ENCODE measurements at regions not wholly inside any gene's neighbourhood (a gene's known extent, or its start where the extent isn't known, plus 50 kb on each side); places are given as distances from the start of the nearest gene placed in this dataset.
A peak's percentile ranks its signal among the peaks of the same experiment; 100 is the strongest.

- peaks cover 0 to 3% of the 10 kb centered on the region in 2 experiments; a peak in 1 of 4 replicates for H3K9me3 ChIP-seq (ENCODE audit: insufficient read depth in 2 of 2, low read depth in 1 of 2, low read length in 1 of 2)
- H3K56ac ChIP-seq (replicated peaks; ENCODE audit: insufficient read length, low read depth, low read length): no peak overlapping the region
- H3K23me2 ChIP-seq (ENCODE audit: low read depth, low read length): no peaks in the 10 kb centered on the region
- H2AK5ac ChIP-seq (ENCODE audit: low read depth, low read length): no peak overlapping the region
- no peak overlapping the region for H2BK120ac ChIP-seq (replicated peaks; ENCODE audit: low read depth, low read length)
- H4K5ac ChIP-seq (ENCODE audit: insufficient read length, low read depth, low read length): no peak overlapping the region
- H3K4me2 ChIP-seq (ENCODE audit: insufficient read depth in 1 of 2, low read depth in 2 of 2, low read length in 2 of 2): no peak overlapping the region
- ChIA-PET CTCF (ENCODE audit: partially characterized antibody) (interaction anchor here (0.7 to 3.6 kb wide), 5 partner anchors 12 to 148 kb away, joined by 3 to 25 read pairs (median 7); no protein-coding TSS in a partner anchor), POLR2A (ENCODE audit: partially characterized antibody) (no interaction called here)
- no peak overlapping the region for H3K18ac ChIP-seq (ENCODE audit: extremely low read depth, low read length)
- H3K79me1 ChIP-seq (ENCODE audit: low read depth, low read length): no peaks in the 10 kb centered on the region
- H2BK15ac ChIP-seq (ENCODE audit: low read length): no peak overlapping the region
- H3K79me2 ChIP-seq (ENCODE audit: control insufficient read depth in 1 of 2, insufficient read depth in 2 of 2, low read length in 2 of 2): no peaks in the 10 kb centered on the region
- no peak overlapping the region for H4K8ac ChIP-seq (ENCODE audit: extremely low read depth, insufficient read depth, low read length)
- no peak overlapping the region for H2BK12ac ChIP-seq (ENCODE audit: low read depth, low read length)
- no peak overlapping the region for H4K91ac ChIP-seq (replicated peaks; ENCODE audit: insufficient read length, low read length)
- no peak overlapping the region for H2BK20ac ChIP-seq (ENCODE audit: low read length)
- no peak for DNase-seq (ENCODE audit: low read depth in 1 of 2, low spot score in 2 of 2)
- peak overlapping the region in 1 of 4 experiments; percentile 21; a peak in 1 of 7 replicates for H3K9ac ChIP-seq (replicated peaks in 1 of 4; ENCODE audit: extremely low read depth in 1 of 4, low read depth in 3 of 4, low read length in 3 of 4)
- no peaks in the 10 kb centered on the region for H3K36me3 ChIP-seq (ENCODE audit: control insufficient read depth in 2 of 4, insufficient read depth in 4 of 4, low read length in 3 of 4)
- no peaks in the 10 kb centered on the region; a peak in 1 of 7 replicates for H3K4me1 ChIP-seq (replicated peaks in 1 of 4; ENCODE audit: control insufficient read depth in 3 of 4, insufficient read depth in 4 of 4, low read length in 3 of 4)
- no peak overlapping the region for H3K23ac ChIP-seq (ENCODE audit: insufficient read length)
- no peak overlapping the region for H3K4me3 ChIP-seq (ENCODE audit: extremely low read depth in 1 of 4, insufficient read depth in 2 of 4, low read depth in 3 of 4, low read length in 4 of 4)
- H2AFZ ChIP-seq (ENCODE audit: low read length): peak overlapping the region; percentile 95
- H4K20me1 ChIP-seq (replicated peaks in 1 of 2; ENCODE audit: control insufficient read depth in 1 of 2, insufficient read depth in 2 of 2, low read length in 2 of 2): no peaks in the 10 kb centered on the region
- no peak overlapping the region for H3K27ac ChIP-seq (ENCODE audit: low read depth, low read length)
- WGBS, 2 experiments (ENCODE audit: extremely low coverage in 1 of 2, insufficient coverage in 1 of 2, insufficient read length in 1 of 2, insufficient replicate concordance in 2 of 2, low coverage in 1 of 2, low lambda C conversion rate in 2 of 2, missing lambda C conversion rate in 1 of 2): 79% methylated on average over 3 of the region's 3 CpGs; no CpG with 5 or more reads in 1 of the 2 experiments
- no peak overlapping the region for H3K14ac ChIP-seq (ENCODE audit: insufficient read length)
- H2BK5ac ChIP-seq (ENCODE audit: low read depth, low read length): no peak overlapping the region
- no peak overlapping the region for H3K4ac ChIP-seq (replicated peaks; ENCODE audit: insufficient read length, low read depth, low read length)
- FAIRE-seq: no peak
- no peaks in the 10 kb centered on the region for H3K27me3 ChIP-seq (replicated peaks in 1 of 4; ENCODE audit: control insufficient read depth in 3 of 4, extremely low read depth in 1 of 4, insufficient read depth in 3 of 4, low read length in 3 of 4)
- TF ChIP-seq SIRT6 (IDR thresholded peaks at IDR 0.05; ENCODE audit: low read length) (no peak), TBP (IDR thresholded peaks at IDR 0.05; ENCODE audit: low read depth, low read length) (no peak), TAF7 (optimal IDR thresholded peaks at IDR 0.05; ENCODE audit: borderline replicate concordance, low read depth, low read length) (no peak), RFX5 (IDR thresholded peaks at IDR 0.05; ENCODE audit: borderline replicate concordance, low read depth, low read length) (no peak), GABPA (IDR thresholded peaks at IDR 0.05; ENCODE audit: borderline replicate concordance, insufficient read depth, low read length) (no peak), BCL11A (IDR thresholded peaks at IDR 0.05; ENCODE audit: low read depth in 2 of 2, low read length in 2 of 2) (no peak), RNF2 (IDR thresholded peaks at IDR 0.05; ENCODE audit: borderline replicate concordance, low read depth, low read length, missing control alignments, poor library complexity, severe bottlenecking) (no peak), HDAC6 (IDR thresholded peaks at IDR 0.05; ENCODE audit: low read depth, low read length) (no peak), ASH2L (IDR thresholded peaks at IDR 0.05; ENCODE audit: low read length) (no peak), KDM1A (IDR thresholded peaks at IDR 0.05; ENCODE audit: borderline replicate concordance, low read length) (no peak), RXRA (IDR thresholded peaks at IDR 0.05; ENCODE audit: insufficient read depth, low read depth, low read length) (no peak)
- TF ChIP-seq, protein P1, sequence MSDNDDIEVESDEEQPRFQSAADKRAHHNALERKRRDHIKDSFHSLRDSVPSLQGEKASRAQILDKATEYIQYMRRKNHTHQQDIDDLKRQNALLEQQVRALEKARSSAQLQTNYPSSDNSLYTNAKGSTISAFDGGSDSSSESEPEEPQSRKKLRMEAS (IDR thresholded peaks at IDR 0.05): no peak
- TF ChIP-seq, protein P2, sequence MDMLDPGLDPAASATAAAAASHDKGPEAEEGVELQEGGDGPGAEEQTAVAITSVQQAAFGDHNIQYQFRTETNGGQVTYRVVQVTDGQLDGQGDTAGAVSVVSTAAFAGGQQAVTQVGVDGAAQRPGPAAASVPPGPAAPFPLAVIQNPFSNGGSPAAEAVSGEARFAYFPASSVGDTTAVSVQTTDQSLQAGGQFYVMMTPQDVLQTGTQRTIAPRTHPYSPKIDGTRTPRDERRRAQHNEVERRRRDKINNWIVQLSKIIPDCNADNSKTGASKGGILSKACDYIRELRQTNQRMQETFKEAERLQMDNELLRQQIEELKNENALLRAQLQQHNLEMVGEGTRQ (IDR thresholded peaks at IDR 0.05; ENCODE audit: low read length): no peak
These were observed 308.7 kb upstream of the FAM241A start for GRCh38 chr4:111836601-111837000.
